ENCODE measurements at regions not wholly inside any gene's neighbourhood (a gene's known extent, or its start where the extent isn't known, plus 50 kb on each side); places are given as distances from the start of the nearest gene placed in this dataset.

DNA sequence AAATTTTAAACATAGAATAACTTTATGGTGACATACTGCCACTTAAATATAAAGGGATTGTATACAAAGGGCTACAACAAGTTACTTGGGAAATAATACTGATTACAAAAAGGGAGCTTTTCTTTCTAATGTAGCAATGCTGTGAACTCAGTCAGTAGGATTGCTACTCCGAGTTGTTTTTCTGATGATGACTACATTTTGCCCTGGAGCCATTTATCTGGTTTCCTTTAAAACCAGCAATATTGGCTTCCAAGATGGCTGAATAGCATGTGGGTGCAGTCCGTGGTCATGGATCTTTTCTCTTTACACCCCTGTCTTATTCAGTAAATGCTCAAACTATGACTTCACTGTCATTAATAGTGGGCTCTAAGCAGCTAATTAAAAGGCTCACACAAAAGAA, 92.6 kb upstream of the NEK7 start:
- TF ChIP-seq, protein P1, sequence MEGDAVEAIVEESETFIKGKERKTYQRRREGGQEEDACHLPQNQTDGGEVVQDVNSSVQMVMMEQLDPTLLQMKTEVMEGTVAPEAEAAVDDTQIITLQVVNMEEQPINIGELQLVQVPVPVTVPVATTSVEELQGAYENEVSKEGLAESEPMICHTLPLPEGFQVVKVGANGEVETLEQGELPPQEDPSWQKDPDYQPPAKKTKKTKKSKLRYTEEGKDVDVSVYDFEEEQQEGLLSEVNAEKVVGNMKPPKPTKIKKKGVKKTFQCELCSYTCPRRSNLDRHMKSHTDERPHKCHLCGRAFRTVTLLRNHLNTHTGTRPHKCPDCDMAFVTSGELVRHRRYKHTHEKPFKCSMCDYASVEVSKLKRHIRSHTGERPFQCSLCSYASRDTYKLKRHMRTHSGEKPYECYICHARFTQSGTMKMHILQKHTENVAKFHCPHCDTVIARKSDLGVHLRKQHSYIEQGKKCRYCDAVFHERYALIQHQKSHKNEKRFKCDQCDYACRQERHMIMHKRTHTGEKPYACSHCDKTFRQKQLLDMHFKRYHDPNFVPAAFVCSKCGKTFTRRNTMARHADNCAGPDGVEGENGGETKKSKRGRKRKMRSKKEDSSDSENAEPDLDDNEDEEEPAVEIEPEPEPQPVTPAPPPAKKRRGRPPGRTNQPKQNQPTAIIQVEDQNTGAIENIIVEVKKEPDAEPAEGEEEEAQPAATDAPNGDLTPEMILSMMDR (IDR thresholded peaks at IDR 0.05), result no peak
- no peak for TF ChIP-seq POLR2A (IDR thresholded peaks at IDR 0.05)

Data from lower leg skin (tissue), 3 donors.